ENCODE measurements at regions not wholly inside any gene's neighbourhood (a gene's known extent, or its start where the extent isn't known, plus 50 kb on each side); places are given as distances from the start of the nearest gene placed in this dataset.
"Not testable (repeated sequence)": the region's sequence is repeated elsewhere in the genome, so short reads cannot be mapped to it uniquely, and the experiment has no call there.

GRCh38 chr2:32874931-32875330 lies 71.8 kb upstream of the LTBP1 start:
- no peak overlapping the region for H3K27ac ChIP-seq
- TF ChIP-seq CTCF (IDR thresholded peaks at IDR 0.05): no peak
- H3K27me3 ChIP-seq: no peaks in the 10 kb centered on the region
- H3K4me1 ChIP-seq: no peaks in the 10 kb centered on the region
- DNase-seq (ENCODE audit: low spot score in 2 of 2): no peak
- intact Hi-C loops (cut with DNase I): no loop called here
- H3K36me3 ChIP-seq: no peaks in the 10 kb centered on the region
- peak overlapping the region; percentile 1 to 46 for H3K4me3 ChIP-seq
- no peaks in the 10 kb centered on the region for H3K9me3 ChIP-seq

GRCh38 chr2:32877587-32878510 lies 68.9 kb upstream of the LTBP1 start:
- TF ChIP-seq CTCF (IDR thresholded peaks at IDR 0.05): no peak
- Histone ChIP-seq H3K27me3 (no peaks in the 10 kb centered on the region), H3K36me3 (no peaks in the 10 kb centered on the region), H3K4me1 (no peaks in the 10 kb centered on the region), H3K27ac (no peak overlapping the region), H3K4me3 (no peak overlapping the region), H3K9me3 (no peaks in the 10 kb centered on the region)
- DNase-seq (ENCODE audit: low spot score in 2 of 2): no peak
- intact Hi-C loops (cut with DNase I): no loop called here

GRCh38 chr2:32879943-32880342 lies 66.8 kb upstream of the LTBP1 start:
- H3K27me3 ChIP-seq; intact Hi-C loops (cut with DNase I); H3K27ac ChIP-seq; H3K36me3 ChIP-seq; DNase-seq (ENCODE audit: low spot score in 2 of 2); H3K4me3 ChIP-seq; H3K4me1 ChIP-seq; H3K9me3 ChIP-seq: not testable (repeated sequence)

- no peak for TF ChIP-seq CTCF (IDR thresholded peaks at IDR 0.05)
- Histone ChIP-seq H3K4me3 (no peak overlapping the region), H3K27me3 (no peaks in the 10 kb centered on the region), H3K9me3 (peaks cover 0 to 3% of the 10 kb centered on the region in 2 donors), H3K27ac (no peak overlapping the region), H3K36me3 (no peaks in the 10 kb centered on the region), H3K4me1 (no peaks in the 10 kb centered on the region)
- no peak for DNase-seq (ENCODE audit: low spot score in 2 of 2)
- intact Hi-C loops (cut with DNase I): no loop called here
Measured at GRCh38 chr2:32882816-32883810, 63.6 kb upstream of the LTBP1 start.

GRCh38 chr2:32884346-32884745 lies 62.4 kb upstream of the LTBP1 start:
- Histone ChIP-seq H3K36me3 (no peaks in the 10 kb centered on the region), H3K9me3 (peaks cover 0 to 3% of the 10 kb centered on the region in 2 donors), H3K27ac (no peak overlapping the region), H3K4me3 (no peak overlapping the region), H3K4me1 (no peaks in the 10 kb centered on the region), H3K27me3 (no peaks in the 10 kb centered on the region)
- DNase-seq (ENCODE audit: low spot score in 2 of 2): no peak
- no peak for TF ChIP-seq CTCF (IDR thresholded peaks at IDR 0.05)
- intact Hi-C loops (cut with DNase I): no loop called here

GRCh38 chr2:32886397-32887055 lies 60.2 kb upstream of the LTBP1 start:
- intact Hi-C loops (cut with DNase I); H3K27ac ChIP-seq: not testable (repeated sequence)

More at GRCh38 chr2:32886397-32887055, 60.2 kb upstream of the LTBP1 start:
- H3K9me3 ChIP-seq; H3K4me3 ChIP-seq; H3K36me3 ChIP-seq; DNase-seq (ENCODE audit: low spot score in 2 of 2); H3K27me3 ChIP-seq; H3K4me1 ChIP-seq: not testable (repeated sequence)

Data from ascending aorta (tissue), 2 donors.